IMR-90 (cell line): ENCODE measurements at regions not wholly inside any gene's neighbourhood (a gene's known extent, or its start where the extent isn't known, plus 50 kb on each side); places are given as distances from the start of the nearest gene placed in this dataset.

Source experiments
- CTCF ChIP-seq: conservative IDR thresholded peaks from 2 replicates; pipeline ENCODE4 v1.5.1; 2012; ENCODE audit warnings: mild to moderate bottlenecking, low read depth, low read length, improper control_type of control experiment
- ELK1 ChIP-seq: fragments of 150-350 bp; IDR thresholded peaks from 2 replicates; pipeline ENCODE4 v1.6.1; 2016; ENCODE audit warnings: low read depth, mild to moderate bottlenecking, low read length, moderate library complexity, borderline replicate concordance
- MAZ ChIP-seq: IDR thresholded peaks from 2 replicates; pipeline ENCODE4 v1.6.1; 2012; ENCODE audit warnings: low read depth, mild to moderate bottlenecking, low read length, improper control_type of control experiment, moderate library complexity, borderline replicate concordance
- MXI1 ChIP-seq: IDR thresholded peaks from 2 replicates; pipeline ENCODE4 v1.6.1; 2012; ENCODE audit warnings: low read depth, mild to moderate bottlenecking, low read length, moderate library complexity, borderline replicate concordance
- POLR2A ChIP-seq: IDR thresholded peaks from 2 replicates; pipeline ENCODE4 v1.6.1; 2012; ENCODE audit warnings: mild to moderate bottlenecking, low read depth, low read length
- RAD21 ChIP-seq: IDR thresholded peaks from 2 replicates; pipeline ENCODE4 v1.6.1; 2012; ENCODE audit warnings: low read length, improper control_type of control experiment
- RCOR1 ChIP-seq: IDR thresholded peaks from 2 replicates; pipeline ENCODE4 v1.6.1; 2012; ENCODE audit warnings: mild to moderate bottlenecking, low read length, improper control_type of control experiment; ENCODE audit not compliant: insufficient replicate concordance
- RFX5 ChIP-seq: IDR thresholded peaks from 2 replicates; pipeline ENCODE4 v1.8.0; 2012; ENCODE audit warnings: low read depth, mild to moderate bottlenecking, low read length, moderate library complexity
- USF2 ChIP-seq: fragments of 150-350 bp; IDR thresholded peaks from 2 replicates; pipeline ENCODE4 v1.6.1; 2017; ENCODE audit warnings: mild to moderate bottlenecking, antibody characterized with exemption, low read length, low read depth

GRCh38 chr5:2263763-2264162 lies 381.0 kb upstream of the IRX4 start:
- TF ChIP-seq CTCF (no peak), MAZ (no peak), RCOR1 (no peak), USF2 (no peak), ELK1 (no peak), POLR2A (no peak), RFX5 (no peak), MXI1 (no peak), RAD21 (no peak)
